ENCODE measurements at regions not wholly inside any gene's neighbourhood (a gene's known extent, or its start where the extent isn't known, plus 50 kb on each side); places are given as distances from the start of the nearest gene placed in this dataset.
A peak's percentile ranks its signal among the peaks of the same experiment; 100 is the strongest.
"Not testable (repeated sequence)": the region's sequence is repeated elsewhere in the genome, so short reads cannot be mapped to it uniquely, and the experiment has no call there.

GRCh38 chrX:65331371-65331770 is 203.2 kb downstream of the LAS1L start:
- intact Hi-C loops (cut with DNase I), result no loop called here
- ATAC-seq (no peak), DNase-seq (ENCODE audit: low spot score) (no peak)

- ATAC-seq (no peak), DNase-seq (ENCODE audit: low spot score) (no peak)
- intact Hi-C loops (cut with DNase I), result no loop called here
Observed at GRCh38 chrX:65300104-65300809, 234.3 kb downstream of the LAS1L start.

GRCh38 chrX:65282905-65283304 is 251.7 kb downstream of the LAS1L start:
- intact Hi-C loops (cut with DNase I), result not testable (repeated sequence)

GRCh38 chrX:65273152-65273551 is 261.4 kb downstream of the LAS1L start:
- DNase-seq (ENCODE audit: low spot score), result no peak
- ATAC-seq, result no peak
- intact Hi-C loops (cut with DNase I), result no loop called here

More at GRCh38 chrX:65282905-65283304, 251.7 kb downstream of the LAS1L start:
- not testable (repeated sequence) for DNase-seq (ENCODE audit: low spot score); ATAC-seq

GRCh38 chrX:65266482-65266881 is 268.1 kb downstream of the LAS1L start:
- no peak for DNase-seq (ENCODE audit: low spot score)
- ATAC-seq, result no peak
- intact Hi-C loops (cut with DNase I), result no loop called here

- no peak for ATAC-seq
- intact Hi-C loops (cut with DNase I), result no loop called here
- DNase-seq (ENCODE audit: low spot score), result no peak
Observed at GRCh38 chrX:65253817-65254216, 277.6 kb upstream of the ZC4H2 start.

GRCh38 chrX:65241059-65241721 is 264.9 kb upstream of the ZC4H2 start:
- no peak for ATAC-seq
- intact Hi-C loops (cut with DNase I), result no loop called here

GRCh38 chrX:65203545-65203944 is 227.3 kb upstream of the ZC4H2 start:
- no peak for DNase-seq (ENCODE audit: low spot score)
- no peak for ATAC-seq
- intact Hi-C loops (cut with DNase I), result no loop called here

More at GRCh38 chrX:65241059-65241721, 264.9 kb upstream of the ZC4H2 start:
- DNase-seq (ENCODE audit: low spot score), result no peak

GRCh38 chrX:65196758-65197360 is 220.6 kb upstream of the ZC4H2 start:
- ATAC-seq, result peak; percentile 72

GRCh38 chrX:65195621-65196020 is 219.4 kb upstream of the ZC4H2 start:
- DNase-seq (ENCODE audit: low spot score) (no peak), ATAC-seq (no peak)
- intact Hi-C loops (cut with DNase I), result no loop called here

More at GRCh38 chrX:65196758-65197360, 220.6 kb upstream of the ZC4H2 start:
- no peak for DNase-seq (ENCODE audit: low spot score)
- intact Hi-C loops (cut with DNase I), result no loop called here

- ATAC-seq (no peak), DNase-seq (ENCODE audit: low spot score) (no peak)
- intact Hi-C loops (cut with DNase I), result no loop called here
Observed at GRCh38 chrX:65194547-65194946, 218.3 kb upstream of the ZC4H2 start.

GRCh38 chrX:65163325-65163724 is 187.1 kb upstream of the ZC4H2 start:
- ATAC-seq; DNase-seq (ENCODE audit: low spot score); intact Hi-C loops (cut with DNase I): not testable (repeated sequence)

- intact Hi-C loops (cut with DNase I), result no loop called here
- no peak for DNase-seq (ENCODE audit: low spot score)
Observed at GRCh38 chrX:65148232-65148631, 172.0 kb upstream of the ZC4H2 start.

GRCh38 chrX:65136424-65136823 is 160.2 kb upstream of the ZC4H2 start:
- intact Hi-C loops (cut with DNase I), result no loop called here
- no peak for ATAC-seq
- no peak for DNase-seq (ENCODE audit: low spot score)

More at GRCh38 chrX:65148232-65148631, 172.0 kb upstream of the ZC4H2 start:
- no peak for ATAC-seq

- intact Hi-C loops (cut with DNase I), result no loop called here
- ATAC-seq (no peak), DNase-seq (ENCODE audit: low spot score) (no peak)
Observed at GRCh38 chrX:65127842-65128241, 151.6 kb upstream of the ZC4H2 start.

GRCh38 chrX:65098851-65099250 is 122.6 kb upstream of the ZC4H2 start:
- intact Hi-C loops (cut with DNase I), result no loop called here

GRCh38 chrX:65093658-65094057 is 117.4 kb upstream of the ZC4H2 start:
- DNase-seq (ENCODE audit: low spot score) (no peak), ATAC-seq (no peak)
- intact Hi-C loops (cut with DNase I), result no loop called here

More at GRCh38 chrX:65098851-65099250, 122.6 kb upstream of the ZC4H2 start:
- DNase-seq (ENCODE audit: low spot score) (no peak), ATAC-seq (no peak)

GRCh38 chrX:65073233-65073632 is 97.0 kb upstream of the ZC4H2 start:
- DNase-seq (ENCODE audit: low spot score) (no peak), ATAC-seq (no peak)
- intact Hi-C loops (cut with DNase I), result no loop called here

- intact Hi-C loops (cut with DNase I), result no loop called here
- DNase-seq (ENCODE audit: low spot score) (no peak), ATAC-seq (no peak)
Observed at GRCh38 chrX:65072590-65072989, 96.3 kb upstream of the ZC4H2 start.

- peak; percentile 40 for DNase-seq (ENCODE audit: low spot score)
- ATAC-seq; intact Hi-C loops (cut with DNase I): not testable (repeated sequence)
Observed at GRCh38 chrX:65058626-65059025, 82.4 kb upstream of the ZC4H2 start.
